ENCODE measurements at regions not wholly inside any gene's neighbourhood (a gene's known extent, or its start where the extent isn't known, plus 50 kb on each side); places are given as distances from the start of the nearest gene placed in this dataset.

DNA sequence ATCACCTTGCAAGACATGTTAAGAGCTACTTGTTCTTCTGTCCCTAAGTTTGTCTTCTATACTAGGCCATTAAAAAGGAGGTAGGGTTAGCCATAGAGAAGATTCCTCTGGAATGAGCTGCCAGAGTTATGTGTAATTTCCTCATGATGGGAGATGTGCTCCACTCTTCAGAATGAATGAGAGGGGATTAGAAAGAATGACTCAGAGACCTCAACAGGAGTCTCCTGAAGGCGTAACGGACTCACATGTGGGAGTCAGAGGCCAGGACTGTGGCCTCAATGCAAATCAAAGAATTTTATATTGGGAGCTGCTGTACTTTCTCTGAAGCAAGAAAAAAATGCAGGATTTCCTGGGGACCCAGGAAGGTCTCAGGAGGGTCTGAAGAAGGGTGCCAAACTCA is 87.8 kb upstream of the ATXN7L3B start:
- Histone ChIP-seq H3K27me3 (no peaks in the 10 kb centered on the region), H3K27ac (no peak overlapping the region), H3K4me1 (no peaks in the 10 kb centered on the region), H3K36me3 (no peaks in the 10 kb centered on the region), H3K4me3 (no peak overlapping the region), H3K9me3 (no peaks in the 10 kb centered on the region)
- WGBS, 2 donors, result 60 to 68% methylated on average over 2 of the region's 2 CpGs
- no peak for DNase-seq (ENCODE audit: low spot score in 2 of 2)
- TF ChIP-seq POLR2A (IDR thresholded peaks at IDR 0.05) (no peak), EP300 (IDR thresholded peaks at IDR 0.05) (no peak)
- TF ChIP-seq, protein P1, sequence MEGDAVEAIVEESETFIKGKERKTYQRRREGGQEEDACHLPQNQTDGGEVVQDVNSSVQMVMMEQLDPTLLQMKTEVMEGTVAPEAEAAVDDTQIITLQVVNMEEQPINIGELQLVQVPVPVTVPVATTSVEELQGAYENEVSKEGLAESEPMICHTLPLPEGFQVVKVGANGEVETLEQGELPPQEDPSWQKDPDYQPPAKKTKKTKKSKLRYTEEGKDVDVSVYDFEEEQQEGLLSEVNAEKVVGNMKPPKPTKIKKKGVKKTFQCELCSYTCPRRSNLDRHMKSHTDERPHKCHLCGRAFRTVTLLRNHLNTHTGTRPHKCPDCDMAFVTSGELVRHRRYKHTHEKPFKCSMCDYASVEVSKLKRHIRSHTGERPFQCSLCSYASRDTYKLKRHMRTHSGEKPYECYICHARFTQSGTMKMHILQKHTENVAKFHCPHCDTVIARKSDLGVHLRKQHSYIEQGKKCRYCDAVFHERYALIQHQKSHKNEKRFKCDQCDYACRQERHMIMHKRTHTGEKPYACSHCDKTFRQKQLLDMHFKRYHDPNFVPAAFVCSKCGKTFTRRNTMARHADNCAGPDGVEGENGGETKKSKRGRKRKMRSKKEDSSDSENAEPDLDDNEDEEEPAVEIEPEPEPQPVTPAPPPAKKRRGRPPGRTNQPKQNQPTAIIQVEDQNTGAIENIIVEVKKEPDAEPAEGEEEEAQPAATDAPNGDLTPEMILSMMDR (IDR thresholded peaks at IDR 0.05), result no peak

DNA sequence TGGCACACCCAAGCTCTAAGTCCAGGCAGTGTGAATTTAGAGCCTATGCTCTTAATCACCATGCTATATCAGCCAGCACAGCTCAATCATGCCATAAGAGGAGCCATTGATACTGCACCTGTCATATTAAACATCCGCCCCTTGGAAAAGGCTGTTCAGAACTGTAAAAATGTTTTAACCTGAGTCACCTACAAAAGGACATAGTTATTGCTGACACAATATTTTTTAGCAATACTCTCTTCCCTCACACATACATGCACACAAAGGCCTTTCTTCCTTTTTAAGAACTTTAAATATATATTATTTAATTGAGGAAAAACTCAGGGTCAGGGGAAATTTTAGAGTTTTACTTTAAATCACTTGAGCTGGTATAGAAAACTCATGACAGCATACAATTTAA is 83.5 kb upstream of the ATXN7L3B start:
- no peak for DNase-seq (ENCODE audit: low spot score in 2 of 2)
- WGBS, 2 donors, result 89 to 100% methylated on average over 1 of the region's 1 CpG
- H3K4me1 ChIP-seq, result no peaks in the 10 kb centered on the region
- H3K9me3 ChIP-seq, result no peaks in the 10 kb centered on the region
- H3K4me3 ChIP-seq, result no peak overlapping the region
- H3K36me3 ChIP-seq, result no peaks in the 10 kb centered on the region
- H3K27ac ChIP-seq, result no peak overlapping the region
- TF ChIP-seq, protein P1 (IDR thresholded peaks at IDR 0.05), result no peak
- TF ChIP-seq POLR2A (IDR thresholded peaks at IDR 0.05) (no peak), EP300 (IDR thresholded peaks at IDR 0.05) (no peak)
- no peaks in the 10 kb centered on the region for H3K27me3 ChIP-seq

DNA sequence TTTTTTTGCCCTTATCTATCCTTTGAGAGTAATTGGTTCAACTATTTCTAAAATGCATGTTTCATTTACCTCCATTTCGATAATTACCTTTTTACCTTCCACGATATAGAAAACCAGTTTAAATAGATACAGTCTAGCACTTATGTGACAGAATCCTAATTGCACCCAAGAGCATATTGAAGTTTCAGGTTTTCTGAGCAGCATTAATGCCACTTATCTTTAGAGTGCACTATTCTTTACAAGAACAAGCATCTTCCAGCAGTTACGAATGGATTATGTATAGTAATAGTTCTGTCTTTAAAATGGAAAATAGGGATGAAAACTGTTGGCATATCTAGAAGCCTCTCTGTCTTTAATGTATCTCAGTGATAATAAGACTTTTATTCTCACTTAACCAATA is 82.2 kb upstream of the ATXN7L3B start:
- WGBS, 2 donors, result 92 to 95% methylated on average over 3 of the region's 3 CpGs
- Histone ChIP-seq H3K27me3 (no peaks in the 10 kb centered on the region), H3K9me3 (no peaks in the 10 kb centered on the region), H3K27ac (no peak overlapping the region), H3K4me1 (no peaks in the 10 kb centered on the region), H3K36me3 (no peaks in the 10 kb centered on the region), H3K4me3 (no peak overlapping the region)
- no peak for DNase-seq (ENCODE audit: low spot score in 2 of 2)
- TF ChIP-seq, protein P1 (IDR thresholded peaks at IDR 0.05), result no peak
- TF ChIP-seq EP300 (IDR thresholded peaks at IDR 0.05) (no peak), POLR2A (IDR thresholded peaks at IDR 0.05) (no peak)

DNA sequence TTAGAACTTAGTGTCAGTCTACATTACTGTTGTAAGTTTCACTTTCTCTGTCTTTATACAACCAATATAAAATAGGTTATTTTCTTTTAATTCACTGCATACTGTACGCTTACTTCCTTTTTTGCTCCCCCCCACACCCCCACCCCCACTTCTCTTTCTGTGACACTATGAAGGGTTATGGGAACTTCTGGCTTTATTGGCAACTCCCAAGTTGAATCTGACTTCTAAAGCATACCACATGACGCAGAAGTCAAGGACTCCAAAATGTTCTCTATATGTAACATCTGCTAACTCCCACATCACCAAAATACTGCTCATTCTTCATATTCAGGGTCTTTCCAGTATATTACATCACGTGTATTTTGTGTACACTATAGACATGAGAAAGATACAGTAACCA is 81.2 kb upstream of the ATXN7L3B start:
- TF ChIP-seq, protein P1 (IDR thresholded peaks at IDR 0.05), result no peak
- no peak for TF ChIP-seq EP300 (IDR thresholded peaks at IDR 0.05)
- TF ChIP-seq POLR2A (IDR thresholded peaks at IDR 0.05), result no peak
- H3K4me3 ChIP-seq, result no peak overlapping the region
- WGBS, 2 donors, result 54 to 64% methylated on average over 3 of the region's 3 CpGs
- H3K9me3 ChIP-seq, result no peaks in the 10 kb centered on the region
- no peaks in the 10 kb centered on the region for H3K4me1 ChIP-seq
- no peaks in the 10 kb centered on the region for H3K27me3 ChIP-seq
- no peaks in the 10 kb centered on the region for H3K36me3 ChIP-seq
- DNase-seq (ENCODE audit: low spot score in 2 of 2), result no peak
- H3K27ac ChIP-seq, result no peak overlapping the region

DNA sequence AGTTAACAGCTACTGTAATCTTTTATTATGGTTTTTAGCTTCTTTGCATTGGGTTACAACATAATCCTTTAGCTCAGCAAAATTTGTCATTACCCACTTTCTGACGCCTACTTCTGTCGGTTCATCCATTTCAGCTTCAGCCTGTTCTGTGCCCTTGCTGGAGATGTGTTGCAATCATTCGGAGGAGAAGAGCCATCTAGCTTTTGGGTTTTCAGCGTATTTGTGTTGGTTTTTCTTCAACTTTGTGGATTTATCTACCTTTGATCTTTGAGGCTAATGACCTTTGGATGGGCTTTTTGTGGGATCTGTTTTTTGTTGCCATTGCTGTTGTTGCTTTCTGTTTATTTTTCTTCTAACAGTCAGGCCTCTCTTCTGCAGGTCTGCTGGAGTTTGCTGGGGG is 69.2 kb upstream of the ATXN7L3B start:
- WGBS, 2 donors, result 71 to 81% methylated on average over 4 of the region's 4 CpGs
- H3K27ac ChIP-seq, result no peak overlapping the region
- H3K4me3 ChIP-seq, result no peak overlapping the region
- DNase-seq (ENCODE audit: low spot score in 2 of 2), result no peak
- TF ChIP-seq, protein P1 (IDR thresholded peaks at IDR 0.05), result no peak
- TF ChIP-seq POLR2A (IDR thresholded peaks at IDR 0.05) (no peak), EP300 (IDR thresholded peaks at IDR 0.05) (no peak)
- H3K4me1 ChIP-seq, result no peaks in the 10 kb centered on the region
- no peaks in the 10 kb centered on the region for H3K9me3 ChIP-seq
- H3K27me3 ChIP-seq, result no peaks in the 10 kb centered on the region
- H3K36me3 ChIP-seq, result no peaks in the 10 kb centered on the region

Data from tibial nerve (tissue), 4 donors.